ENCODE measurements at regions not wholly inside any gene's neighbourhood (a gene's known extent, or its start where the extent isn't known, plus 50 kb on each side); places are given as distances from the start of the nearest gene placed in this dataset.
A peak's percentile ranks its signal among the peaks of the same experiment; 100 is the strongest.

- DNase-seq (ENCODE audit: extremely low read depth in 1 of 11, low read depth in 9 of 11, low spot score in 4 of 11), result no peak
Observed at GRCh38 chr6:144856622-144857021, 571.5 kb downstream of the UTRN start.

GRCh38 chr6:144857086-144857485 is 572.0 kb downstream of the UTRN start:
- no peak for DNase-seq (ENCODE audit: extremely low read depth in 1 of 11, low read depth in 9 of 11, low spot score in 4 of 11)

GRCh38 chr6:144862769-144863168 is 577.6 kb downstream of the UTRN start:
- DNase-seq (ENCODE audit: extremely low read depth in 1 of 11, low read depth in 9 of 11, low spot score in 4 of 11), result no peak

GRCh38 chr6:144867761-144868160 is 582.6 kb downstream of the UTRN start:
- DNase-seq (ENCODE audit: extremely low read depth in 1 of 11, low read depth in 9 of 11, low spot score in 4 of 11), result no peak

- DNase-seq (ENCODE audit: extremely low read depth in 1 of 11, low read depth in 9 of 11, low spot score in 4 of 11), result no peak
Observed at GRCh38 chr6:144870782-144871181, 585.6 kb downstream of the UTRN start.

GRCh38 chr6:144873623-144874378 is 588.7 kb downstream of the UTRN start:
- no peak for DNase-seq (ENCODE audit: extremely low read depth in 1 of 11, low read depth in 9 of 11, low spot score in 4 of 11)

- no peak for DNase-seq (ENCODE audit: extremely low read depth in 1 of 11, low read depth in 9 of 11, low spot score in 4 of 11)
Observed at GRCh38 chr6:144876689-144877088, 591.6 kb downstream of the UTRN start.

- DNase-seq (ENCODE audit: extremely low read depth in 1 of 11, low read depth in 9 of 11, low spot score in 4 of 11), result no peak
Observed at GRCh38 chr6:144877118-144877517, 592.0 kb downstream of the UTRN start.

- no peak for DNase-seq (ENCODE audit: extremely low read depth in 1 of 11, low read depth in 9 of 11, low spot score in 4 of 11)
Observed at GRCh38 chr6:144878577-144878976, 593.4 kb downstream of the UTRN start.

- no peak for DNase-seq (ENCODE audit: extremely low read depth in 1 of 11, low read depth in 9 of 11, low spot score in 4 of 11)
Observed at GRCh38 chr6:144879436-144879835, 594.3 kb downstream of the UTRN start.

- DNase-seq (ENCODE audit: extremely low read depth in 1 of 11, low read depth in 9 of 11, low spot score in 4 of 11), result no peak
Observed at GRCh38 chr6:144882425-144882824, 597.3 kb downstream of the UTRN start.

- DNase-seq (ENCODE audit: extremely low read depth in 1 of 11, low read depth in 9 of 11, low spot score in 4 of 11), result no peak
Observed at GRCh38 chr6:144883915-144884314, 598.8 kb downstream of the UTRN start.

- no peak for DNase-seq (ENCODE audit: extremely low read depth in 1 of 11, low read depth in 9 of 11, low spot score in 4 of 11)
Observed at GRCh38 chr6:144885817-144886216, 600.7 kb downstream of the UTRN start.

- DNase-seq (ENCODE audit: extremely low read depth in 1 of 11, low read depth in 9 of 11, low spot score in 4 of 11), result no peak
Observed at GRCh38 chr6:144886682-144887081, 601.5 kb downstream of the UTRN start.

GRCh38 chr6:144888621-144889020 is 603.5 kb downstream of the UTRN start:
- DNase-seq (ENCODE audit: extremely low read depth in 1 of 11, low read depth in 9 of 11, low spot score in 4 of 11), result no peak

- no peak for DNase-seq (ENCODE audit: extremely low read depth in 1 of 11, low read depth in 9 of 11, low spot score in 4 of 11)
Observed at GRCh38 chr6:144893680-144894151, 608.6 kb downstream of the UTRN start.

GRCh38 chr6:144894240-144894639 is 609.1 kb downstream of the UTRN start:
- no peak for DNase-seq (ENCODE audit: extremely low read depth in 1 of 11, low read depth in 9 of 11, low spot score in 4 of 11)

- no peak for DNase-seq (ENCODE audit: extremely low read depth in 1 of 11, low read depth in 9 of 11, low spot score in 4 of 11)
Observed at GRCh38 chr6:144895313-144896278, 610.5 kb downstream of the UTRN start.

- DNase-seq (ENCODE audit: extremely low read depth in 1 of 11, low read depth in 9 of 11, low spot score in 4 of 11), result no peak
Observed at GRCh38 chr6:144896289-144896688, 611.2 kb downstream of the UTRN start.

GRCh38 chr6:144896871-144897270 is 611.7 kb downstream of the UTRN start:
- peak in 1 of 11 donors; percentile 5 for DNase-seq (ENCODE audit: extremely low read depth in 1 of 11, low read depth in 9 of 11, low spot score in 4 of 11)

Data from renal cortex interstitium (tissue), 11 donors.